ENCODE measurements at regions not wholly inside any gene's neighbourhood (a gene's known extent, or its start where the extent isn't known, plus 50 kb on each side); places are given as distances from the start of the nearest gene placed in this dataset.

GRCh38 chr7:117973975-117974374, 100.7 kb upstream of the CTTNBP2 start:
- DNase-seq (ENCODE audit: low read depth) = no peak

DNA sequence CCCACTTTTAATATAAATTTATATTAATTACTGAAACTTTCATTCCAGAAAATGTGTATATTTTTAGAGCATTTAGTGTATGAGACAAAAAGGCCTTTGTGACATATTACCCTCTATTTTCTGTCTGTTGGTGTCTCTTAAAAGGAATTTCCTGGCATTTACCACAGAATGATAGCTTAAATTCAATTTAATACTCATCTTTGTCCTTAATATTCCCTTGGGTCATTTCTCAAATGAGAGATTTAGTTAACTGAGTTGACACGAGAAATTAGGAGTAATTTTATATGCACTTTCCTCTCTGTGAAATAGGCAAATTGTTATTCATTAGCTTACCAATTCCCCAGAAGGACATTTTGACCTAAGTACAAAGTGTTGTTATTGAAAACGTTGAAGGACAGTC, 101.7 kb upstream of the CTTNBP2 start:
- DNase-seq (ENCODE audit: low read depth) = no peak

DNA sequence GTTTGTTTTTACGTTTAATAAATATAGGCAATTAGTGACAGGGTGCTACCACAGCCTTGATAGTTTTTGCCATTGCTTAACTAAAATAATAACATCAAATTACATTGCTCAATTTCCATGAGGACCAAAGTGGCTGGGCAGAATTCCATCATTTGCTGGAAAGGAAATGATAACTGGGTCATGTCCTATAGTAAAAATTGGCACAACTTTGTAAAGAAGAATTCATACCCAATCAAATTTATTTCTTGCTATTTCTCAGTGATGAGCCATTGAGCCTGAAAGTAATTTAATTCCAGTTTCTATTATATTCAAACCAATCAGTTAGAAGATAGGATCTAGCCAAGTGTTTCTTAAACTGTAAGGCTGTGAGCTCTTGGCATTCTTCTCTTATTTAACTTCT, 102.2 kb upstream of the CTTNBP2 start:
- DNase-seq (ENCODE audit: low read depth) = no peak

- no peak for DNase-seq (ENCODE audit: low read depth)
Observed at GRCh38 chr7:117979954-117980497, 106.8 kb upstream of the CTTNBP2 start.

DNA sequence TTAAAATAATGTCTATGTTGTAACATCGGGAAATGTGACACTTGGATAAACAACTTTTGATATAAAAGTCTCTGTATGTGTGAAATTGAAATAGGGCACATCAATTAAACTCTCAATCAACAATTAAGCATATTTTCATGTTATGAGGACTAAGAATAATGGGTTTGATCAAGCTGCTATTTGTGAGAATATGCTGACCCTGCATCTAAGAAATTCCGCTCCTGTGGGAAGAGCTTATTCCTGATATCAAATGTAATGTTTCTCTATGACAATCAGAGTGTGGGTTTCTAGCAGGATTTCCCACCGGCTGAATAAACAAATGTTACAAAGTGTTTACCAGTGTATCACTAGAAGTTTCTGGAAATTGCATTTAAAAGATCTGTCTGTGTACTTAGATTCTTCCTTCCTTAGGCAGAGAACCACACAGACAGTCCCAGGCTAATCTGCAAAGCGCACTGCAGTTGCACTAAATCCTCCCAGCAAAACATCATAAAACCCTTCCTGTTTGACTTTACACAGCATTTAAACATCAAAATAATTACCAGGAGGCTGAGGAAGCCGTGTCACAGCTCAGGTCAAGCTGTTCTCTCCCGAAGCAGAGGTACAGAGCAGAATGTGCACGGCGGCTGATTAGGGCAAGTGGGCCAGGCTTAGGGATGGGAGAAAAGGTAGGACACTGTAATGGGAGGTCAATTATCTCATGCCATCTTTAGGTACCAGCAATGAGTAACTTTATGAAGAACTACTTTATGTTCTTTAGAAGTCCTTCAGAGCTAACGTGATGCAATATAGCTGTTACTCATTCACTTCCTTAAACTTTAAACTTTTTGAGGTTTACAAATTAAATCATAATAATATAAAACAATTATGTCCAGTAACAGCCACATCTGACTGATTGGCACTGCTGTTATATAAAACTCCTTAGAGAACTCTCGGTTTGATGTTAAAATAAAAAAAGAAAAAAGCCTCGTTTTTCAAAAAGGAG, 109.1 kb upstream of the CTTNBP2 start:
- DNase-seq (ENCODE audit: low read depth) = no peak

- no peak for DNase-seq (ENCODE audit: low read depth)
Observed at GRCh38 chr7:117986645-117987269, 113.5 kb upstream of the CTTNBP2 start.

DNA sequence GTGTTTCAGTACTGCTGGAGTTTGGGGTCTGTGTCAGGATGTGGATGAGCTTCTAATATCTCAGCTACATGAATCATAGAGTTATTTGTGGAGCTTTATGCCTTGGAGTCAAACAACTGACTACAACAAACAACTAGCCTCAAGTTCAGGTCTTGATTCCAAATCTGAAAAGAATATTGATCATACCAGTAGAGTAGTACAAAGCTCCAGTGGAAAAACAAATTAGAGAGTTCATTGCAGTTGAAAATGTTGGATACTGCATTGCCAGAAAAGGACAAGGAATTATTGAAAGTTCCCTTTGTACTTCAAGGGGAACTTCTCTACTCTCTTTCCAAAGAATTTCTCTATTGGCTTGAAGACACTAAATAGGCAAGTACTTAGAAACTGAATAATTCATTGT, 117.6 kb upstream of the CTTNBP2 start:
- DNase-seq (ENCODE audit: low read depth) = no peak

DNA sequence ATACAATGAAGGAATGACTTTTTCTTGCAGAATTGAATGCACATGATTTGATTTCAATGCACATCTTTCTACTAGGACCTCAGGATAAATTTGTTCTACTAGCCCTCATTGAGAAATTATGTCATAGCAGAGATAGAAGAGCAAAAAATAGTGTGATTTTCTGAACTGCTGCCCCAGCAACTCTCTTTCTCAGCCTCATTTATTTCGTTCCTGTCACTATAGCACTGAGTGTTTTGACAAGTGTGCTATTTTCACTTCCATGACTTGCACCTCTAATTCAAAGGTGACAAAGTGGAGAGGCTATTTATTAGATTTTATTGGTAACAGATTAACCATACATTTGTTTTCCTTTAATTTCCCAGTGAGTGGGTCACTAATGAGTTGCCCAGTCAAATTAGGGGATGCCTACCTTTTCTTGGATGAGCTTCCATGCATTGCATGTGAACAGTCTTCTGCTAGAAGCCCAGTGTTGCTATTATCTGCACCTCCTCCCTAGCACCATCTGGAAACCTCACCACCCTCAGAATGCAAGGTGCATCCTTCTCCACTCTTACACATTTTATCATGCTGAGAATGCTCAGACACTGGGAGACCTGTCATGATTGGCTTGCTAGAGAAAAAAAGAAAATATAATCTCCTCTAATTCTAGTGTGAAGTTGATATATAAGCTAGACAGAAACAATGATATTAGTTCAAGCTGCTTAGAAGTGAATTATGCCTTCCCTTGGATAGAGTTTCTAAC, 119.6 kb upstream of the CTTNBP2 start:
- DNase-seq (ENCODE audit: low read depth) = no peak

- peak; percentile 2 for DNase-seq (ENCODE audit: low read depth)
Observed at GRCh38 chr7:117993377-117994003, 120.2 kb upstream of the CTTNBP2 start.

DNA sequence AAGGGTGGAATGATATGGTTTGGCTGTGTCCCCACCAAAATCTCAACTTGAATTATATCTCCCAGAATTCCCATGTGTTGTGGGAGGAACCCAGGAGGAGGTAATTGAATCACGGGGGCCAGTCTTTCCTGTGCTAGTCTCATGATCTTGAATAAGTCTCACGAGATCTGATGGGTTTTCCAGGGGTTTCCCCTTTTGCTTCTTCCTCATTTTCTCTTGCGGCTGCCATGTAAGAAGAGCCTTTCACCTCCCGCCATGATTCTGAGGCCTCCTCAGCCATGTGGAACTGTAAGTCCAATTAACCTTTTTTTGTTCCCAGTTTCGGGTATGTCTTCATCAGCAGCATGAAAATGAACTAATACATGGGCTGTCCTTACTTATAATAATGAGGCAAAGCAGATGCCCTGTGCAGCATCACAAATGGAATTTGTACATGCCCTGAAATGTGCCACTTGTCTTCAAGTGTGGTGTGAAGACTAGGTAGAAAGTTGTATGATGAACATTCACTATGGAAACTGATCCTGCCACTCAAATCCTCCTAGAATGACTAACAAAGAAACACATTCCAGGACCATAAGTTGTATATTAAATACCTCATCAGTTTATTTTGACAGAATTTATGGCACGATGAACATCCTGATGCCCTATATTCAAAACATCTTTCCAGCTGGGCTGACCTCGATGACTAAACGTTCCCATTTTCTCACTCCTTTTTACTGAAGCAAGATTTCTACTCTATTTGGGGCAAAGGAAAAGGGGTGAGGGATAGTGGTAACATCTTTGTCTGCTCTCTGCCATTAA, 122.8 kb upstream of the CTTNBP2 start:
- no peak for DNase-seq (ENCODE audit: low read depth)

DNA sequence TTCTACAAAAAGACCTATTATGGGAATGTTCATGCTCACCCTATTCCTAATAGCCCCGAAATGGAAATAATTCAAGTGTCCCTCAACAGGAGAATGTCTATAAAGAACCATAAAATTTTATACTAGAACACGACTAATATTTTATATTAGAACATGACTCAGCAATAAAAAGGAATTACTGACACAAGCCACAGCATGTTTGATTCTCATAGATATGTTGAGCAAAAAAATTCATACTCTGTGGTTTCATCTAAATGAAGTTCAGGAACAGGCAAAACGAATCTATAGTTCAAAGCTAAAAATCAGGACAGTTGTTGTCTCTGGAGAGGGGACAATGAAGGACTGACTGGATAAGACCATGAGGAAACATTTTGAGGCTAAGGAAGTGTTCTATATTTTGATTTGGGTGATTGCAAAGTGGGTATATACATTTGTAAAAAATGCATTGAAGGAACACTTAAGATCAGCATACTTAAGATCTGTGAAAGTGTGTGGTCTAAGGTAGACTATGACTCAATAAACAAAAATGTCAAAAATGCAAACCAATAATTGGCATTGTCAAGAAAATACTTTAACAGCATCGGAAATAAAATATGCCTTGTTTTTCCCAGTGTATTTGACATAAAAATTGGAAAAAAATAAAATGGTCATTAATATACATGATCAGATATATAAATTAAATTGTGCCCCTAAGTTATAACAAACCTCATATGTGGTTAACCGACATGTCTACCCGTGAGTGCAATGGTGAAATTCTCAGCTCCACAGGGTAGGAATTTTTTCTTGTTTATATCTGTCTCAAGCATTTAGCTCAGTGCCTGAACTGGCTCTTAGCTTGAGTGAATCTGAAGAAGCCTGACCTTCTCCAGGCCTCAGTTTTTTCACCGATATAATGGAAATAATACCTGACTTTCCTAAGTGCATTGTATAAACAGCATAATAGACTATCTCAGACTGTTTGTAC, 124.9 kb upstream of the CTTNBP2 start:
- DNase-seq (ENCODE audit: low read depth) = peak; percentile 2

GRCh38 chr7:118000480-118001202, 127.4 kb upstream of the CTTNBP2 start:
- no peak for DNase-seq (ENCODE audit: low read depth)

GRCh38 chr7:118003476-118003875, 130.2 kb upstream of the CTTNBP2 start:
- DNase-seq (ENCODE audit: low read depth) = no peak

GRCh38 chr7:118005026-118005425, 131.8 kb upstream of the CTTNBP2 start:
- DNase-seq (ENCODE audit: low read depth) = no peak

GRCh38 chr7:118006979-118007378, 133.7 kb upstream of the CTTNBP2 start:
- DNase-seq (ENCODE audit: low read depth) = no peak

GRCh38 chr7:118009419-118009818, 136.2 kb upstream of the CTTNBP2 start:
- no peak for DNase-seq (ENCODE audit: low read depth)

GRCh38 chr7:118011652-118012051, 138.4 kb upstream of the CTTNBP2 start:
- no peak for DNase-seq (ENCODE audit: low read depth)

GRCh38 chr7:118013252-118014010, 140.2 kb upstream of the CTTNBP2 start:
- DNase-seq (ENCODE audit: low read depth) = no peak
